ENCODE measurements at regions not wholly inside any gene's neighbourhood (a gene's known extent, or its start where the extent isn't known, plus 50 kb on each side); places are given as distances from the start of the nearest gene placed in this dataset.
"Not testable (repeated sequence)": the region's sequence is repeated elsewhere in the genome, so short reads cannot be mapped to it uniquely, and the experiment has no call there.

DNA sequence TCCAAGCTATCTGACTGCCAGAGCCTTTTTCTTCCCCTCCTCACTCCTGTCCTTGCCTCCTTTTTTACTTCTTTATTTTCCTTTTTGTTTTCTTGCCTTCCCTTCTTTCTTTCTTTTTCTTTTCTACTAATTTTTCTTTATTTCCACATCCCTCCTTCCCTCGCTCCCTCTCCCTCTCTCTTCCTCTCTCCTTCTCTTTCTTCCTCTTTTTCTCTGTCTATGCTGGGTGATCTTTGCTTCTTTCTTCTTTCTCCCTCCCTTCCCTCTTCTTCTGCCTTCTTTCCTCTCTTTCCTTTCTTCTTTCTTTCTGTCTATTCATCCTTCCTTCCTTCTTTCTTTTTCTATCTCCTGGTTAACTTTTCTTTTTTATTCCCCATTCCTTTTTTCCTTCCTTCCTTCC is 564.8 kb downstream of the NSUN3 start:
- no peak overlapping the region for H3K27ac ChIP-seq

DNA sequence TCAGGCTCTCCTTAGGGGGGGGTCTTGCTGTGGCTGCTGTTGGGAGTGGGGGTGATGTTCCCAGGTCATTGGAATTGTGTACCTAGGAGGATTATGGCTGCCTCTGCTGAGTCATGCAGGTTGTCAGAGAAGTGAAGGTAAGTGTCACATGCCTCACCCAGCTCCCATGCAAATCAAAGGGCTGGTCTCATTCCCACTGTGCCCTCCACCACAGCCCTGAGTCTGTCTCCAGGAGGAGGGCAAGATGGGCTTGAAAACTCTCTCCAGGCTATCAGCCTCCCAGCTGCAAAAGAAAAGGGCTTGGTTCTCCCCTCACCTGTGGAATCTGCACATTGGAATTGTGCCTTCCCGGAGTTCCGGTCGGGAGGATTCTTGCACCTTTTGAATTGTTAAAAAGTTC is 580.5 kb downstream of the NSUN3 start:
- no peaks in the 10 kb centered on the region for H3K4me1 ChIP-seq (replicated peaks in 1 of 2)
- DNase-seq: no peak
- 90 to 95% (median 94%) methylated on average over 3 of the region's 3 CpGs for WGBS, 4 donors
- no peaks in the 10 kb centered on the region for H3K36me3 ChIP-seq (replicated peaks in 1 of 2)
- H3K27me3 ChIP-seq: no peaks in the 10 kb centered on the region
- H3K9me3 ChIP-seq (replicated peaks in 1 of 3): no peaks in the 10 kb centered on the region
- TF ChIP-seq, protein P1, sequence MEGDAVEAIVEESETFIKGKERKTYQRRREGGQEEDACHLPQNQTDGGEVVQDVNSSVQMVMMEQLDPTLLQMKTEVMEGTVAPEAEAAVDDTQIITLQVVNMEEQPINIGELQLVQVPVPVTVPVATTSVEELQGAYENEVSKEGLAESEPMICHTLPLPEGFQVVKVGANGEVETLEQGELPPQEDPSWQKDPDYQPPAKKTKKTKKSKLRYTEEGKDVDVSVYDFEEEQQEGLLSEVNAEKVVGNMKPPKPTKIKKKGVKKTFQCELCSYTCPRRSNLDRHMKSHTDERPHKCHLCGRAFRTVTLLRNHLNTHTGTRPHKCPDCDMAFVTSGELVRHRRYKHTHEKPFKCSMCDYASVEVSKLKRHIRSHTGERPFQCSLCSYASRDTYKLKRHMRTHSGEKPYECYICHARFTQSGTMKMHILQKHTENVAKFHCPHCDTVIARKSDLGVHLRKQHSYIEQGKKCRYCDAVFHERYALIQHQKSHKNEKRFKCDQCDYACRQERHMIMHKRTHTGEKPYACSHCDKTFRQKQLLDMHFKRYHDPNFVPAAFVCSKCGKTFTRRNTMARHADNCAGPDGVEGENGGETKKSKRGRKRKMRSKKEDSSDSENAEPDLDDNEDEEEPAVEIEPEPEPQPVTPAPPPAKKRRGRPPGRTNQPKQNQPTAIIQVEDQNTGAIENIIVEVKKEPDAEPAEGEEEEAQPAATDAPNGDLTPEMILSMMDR (IDR thresholded peaks at IDR 0.05): no peak
- no peak for TF ChIP-seq POLR2A (IDR thresholded peaks at IDR 0.05)
- no peak overlapping the region for H3K4me3 ChIP-seq
- intact Hi-C loops (cut with DNase I): no loop called here
- no peak overlapping the region for H3K27ac ChIP-seq

More for the DNA sequence above, 564.8 kb downstream of the NSUN3 start:
- Histone ChIP-seq H3K4me1 (replicated peaks in 1 of 2) (no peaks in the 10 kb centered on the region), H3K9me3 (replicated peaks in 1 of 3) (no peaks in the 10 kb centered on the region), H3K4me3 (no peak overlapping the region), H3K36me3 (replicated peaks in 1 of 2) (no peaks in the 10 kb centered on the region), H3K27me3 (no peaks in the 10 kb centered on the region)
- WGBS, 4 donors: 85 to 93% (median 92%) methylated on average over 1 of the region's 1 CpG
- intact Hi-C loops (cut with DNase I): no loop called here
- TF ChIP-seq, protein P1 (IDR thresholded peaks at IDR 0.05): no peak
- TF ChIP-seq POLR2A (IDR thresholded peaks at IDR 0.05): no peak
- no peak for DNase-seq

DNA sequence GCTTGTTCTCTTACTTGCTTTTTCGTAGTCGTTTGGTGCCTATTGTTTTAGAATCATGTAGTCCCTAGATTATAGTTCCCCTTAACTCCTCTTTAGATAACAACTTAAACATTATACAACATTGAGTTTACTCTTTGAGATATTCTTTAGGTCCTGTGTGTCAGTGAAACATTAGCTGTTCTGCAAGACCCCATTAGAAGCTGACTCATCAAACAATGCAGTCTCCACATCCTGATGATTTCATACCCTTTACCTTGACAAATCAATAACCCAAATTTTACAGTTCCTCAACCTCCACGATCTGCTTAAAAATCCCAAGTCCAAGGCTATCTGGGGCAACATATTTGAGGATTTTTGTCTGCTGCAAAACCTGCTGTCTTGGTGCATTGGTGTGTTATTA is 582.9 kb downstream of the NSUN3 start:
- H3K27ac ChIP-seq: no peak overlapping the region
- no peak for DNase-seq
- H3K27me3 ChIP-seq: no peaks in the 10 kb centered on the region
- H3K4me1 ChIP-seq (replicated peaks in 1 of 2): no peaks in the 10 kb centered on the region
- intact Hi-C loops (cut with DNase I): no loop called here
- no peaks in the 10 kb centered on the region for H3K36me3 ChIP-seq (replicated peaks in 1 of 2)
- H3K9me3 ChIP-seq (replicated peaks in 1 of 3): no peaks in the 10 kb centered on the region
- 71 to 83% (median 73%) methylated on average over 3 of the region's 3 CpGs for WGBS, 4 donors
- H3K4me3 ChIP-seq: no peak overlapping the region
- no peak for TF ChIP-seq POLR2A (IDR thresholded peaks at IDR 0.05)

DNA sequence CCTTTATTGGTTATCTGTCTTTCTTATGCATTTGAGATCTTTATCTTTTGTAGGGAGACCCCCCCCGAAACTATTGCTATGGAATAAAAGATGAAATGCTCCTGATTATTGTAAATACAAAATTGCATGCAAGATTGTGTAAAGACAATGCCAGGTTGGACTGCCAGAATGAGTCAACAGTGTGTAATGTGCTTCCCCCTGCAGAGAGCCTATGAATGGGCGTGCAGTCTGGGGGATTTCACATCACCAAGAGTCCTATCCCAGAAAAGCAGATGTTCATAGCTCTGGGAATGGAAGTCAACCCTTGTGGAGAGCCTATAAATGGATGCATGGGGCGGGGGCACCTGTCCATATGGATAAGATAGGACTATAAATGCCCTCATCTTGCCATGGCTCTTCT is 584.3 kb downstream of the NSUN3 start:
- intact Hi-C loops (cut with DNase I): no loop called here
- TF ChIP-seq, protein P1 (IDR thresholded peaks at IDR 0.05): no peak
- TF ChIP-seq POLR2A (IDR thresholded peaks at IDR 0.05): no peak
- Histone ChIP-seq H3K9me3 (replicated peaks in 1 of 3) (no peaks in the 10 kb centered on the region), H3K4me1 (replicated peaks in 1 of 2) (no peaks in the 10 kb centered on the region), H3K36me3 (replicated peaks in 1 of 2) (no peaks in the 10 kb centered on the region), H3K27me3 (no peaks in the 10 kb centered on the region), H3K4me3 (no peak overlapping the region), H3K27ac (no peak overlapping the region)
- WGBS, 4 donors: 59 to 72% (median 64%) methylated on average over 3 of the region's 3 CpGs
- no peak for DNase-seq

DNA sequence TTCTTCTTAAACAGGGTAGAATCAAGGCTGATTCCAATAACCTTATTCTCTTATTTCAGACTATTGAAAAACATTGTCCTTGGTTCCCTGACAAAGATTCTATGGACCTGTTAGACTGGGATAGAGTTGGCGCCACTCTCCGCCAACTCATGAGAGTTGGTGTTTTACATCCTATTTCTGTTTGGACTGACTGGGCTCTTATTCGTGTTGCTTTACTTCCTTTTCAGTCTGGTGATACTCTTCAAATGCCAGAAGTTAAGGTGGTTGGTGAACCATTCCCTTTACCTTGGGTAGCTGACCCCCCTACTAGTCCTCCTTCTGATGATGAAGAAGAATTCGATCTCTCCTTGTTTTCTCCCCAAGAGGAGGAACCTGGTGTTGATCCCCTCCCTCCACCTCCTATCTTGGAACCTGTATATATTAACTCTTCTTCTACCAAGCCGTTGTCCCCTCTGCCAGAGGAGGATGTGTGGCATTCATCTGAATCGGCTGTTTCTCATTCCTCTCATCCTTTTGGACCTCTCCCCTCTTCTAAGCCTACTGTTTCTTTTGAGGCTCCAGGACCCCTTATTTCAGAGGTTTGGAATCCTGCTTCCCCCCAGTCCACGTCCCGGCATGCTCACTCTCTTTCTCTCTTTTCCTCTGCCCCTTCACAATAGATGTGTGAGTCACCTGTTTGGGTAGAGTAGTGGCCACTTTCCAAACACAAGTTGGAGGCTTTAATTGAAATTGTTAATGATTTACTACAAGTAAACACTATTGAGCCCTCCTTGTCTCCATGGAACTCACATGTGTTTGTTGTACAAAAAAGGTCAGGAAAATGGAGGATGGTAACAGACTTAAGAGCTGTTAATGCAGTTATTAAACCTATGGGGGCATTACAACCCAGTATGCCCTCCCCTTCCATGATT is 585.7 kb downstream of the NSUN3 start:
- H3K4me1 ChIP-seq (replicated peaks in 1 of 2); intact Hi-C loops (cut with DNase I); H3K36me3 ChIP-seq (replicated peaks in 1 of 2); H3K4me3 ChIP-seq; H3K27me3 ChIP-seq; H3K9me3 ChIP-seq (replicated peaks in 1 of 3); DNase-seq; H3K27ac ChIP-seq: not testable (repeated sequence)
- 76 to 82% (median 79%) methylated on average over 8 of the region's 8 CpGs for WGBS, 4 donors
